H1 (cell line): ENCODE measurements at regions not wholly inside any gene's neighbourhood (a gene's known extent, or its start where the extent isn't known, plus 50 kb on each side); places are given as distances from the start of the nearest gene placed in this dataset.

Source experiments
- CTCF ChIA-PET: fragments of 300-600 bp; sonication (Branson Sonifier 250); formaldehyde crosslinking; loops from one replicate; lab custom pipeline; 2021; ENCODE audit not compliant: partially characterized antibody; lab: Charles Lee
- POLR2A ChIA-PET: fragments of 300-600 bp; sonication (Branson Sonifier 250); formaldehyde crosslinking; loops from one replicate; lab custom pipeline; 2021; ENCODE audit warnings: inconsistent platforms; ENCODE audit not compliant: partially characterized antibody; lab: Charles Lee
- DNase-seq, 2 experiments: peaks; one replicate each; pipeline versions ENCODE4 v3.0.0 to v3.0.0-alpha.2; 2010 to 2022; ENCODE audit warnings: low spot score in 2 of 2, low read depth in 1 of 2, mixed read lengths in 1 of 2
- FAIRE-seq: peaks from 2 replicates; lab custom pipeline; 2011; peaks lifted over from hg19 to GRCh38; lab: Jason Lieb, UNC
- H2AFZ ChIP-seq: 2 replicates; pipeline ENCODE4 v1.8.1; 2012; ENCODE audit warnings: low read length, inconsistent platforms
- H2AK5ac ChIP-seq: 2 replicates; pipeline ENCODE4 v1.6.1; 2013; ENCODE audit warnings: low read depth, low read length
- H2BK120ac ChIP-seq: replicated peaks from 2 replicates; pipeline ENCODE3; 2013; ENCODE audit warnings: low read depth, low read length, inconsistent platforms
- H2BK12ac ChIP-seq: 2 replicates; pipeline ENCODE4 v1.6.1; 2013; ENCODE audit warnings: low read depth, low read length
- H2BK15ac ChIP-seq: 2 replicates; pipeline ENCODE4 v1.6.1; 2013; ENCODE audit warnings: low read length
- H2BK20ac ChIP-seq: 2 replicates; pipeline ENCODE4 v1.6.1; 2013; ENCODE audit warnings: low read length
- H2BK5ac ChIP-seq: 2 replicates; pipeline ENCODE4 v1.6.1; 2013; ENCODE audit warnings: low read depth, low read length
- H3K14ac ChIP-seq: 2 replicates; pipeline ENCODE4 v1.6.1; 2013; ENCODE audit warnings: inconsistent platforms; ENCODE audit not compliant: insufficient read length
- H3K18ac ChIP-seq: 2 replicates; pipeline ENCODE4 v1.6.1; 2013; ENCODE audit warnings: low read length; ENCODE audit errors: extremely low read depth
- H3K23ac ChIP-seq: 2 replicates; pipeline ENCODE4 v1.6.1; 2013; ENCODE audit warnings: inconsistent platforms; ENCODE audit not compliant: insufficient read length
- H3K23me2 ChIP-seq: 2 replicates; pipeline ENCODE4 v1.6.1; 2013; ENCODE audit warnings: low read depth, low read length
- H3K27ac ChIP-seq: 2 replicates; pipeline ENCODE4 v1.6.1; 2011; ENCODE audit warnings: low read depth, low read length, inconsistent platforms
- H3K27me3 ChIP-seq, 4 experiments: replicated peaks in 1 of 4; 1 replicate in 1 of 4; 2 replicates in 3 of 4; pipeline versions ENCODE4 v1.6.1 to v1.8.1; 2011 to 2013; ENCODE audit warnings: low read length in 3 of 4, mild to moderate bottlenecking in 3 of 4, inconsistent platforms in 2 of 4, mixed read lengths in 2 of 4, moderate library complexity in 1 of 4; ENCODE audit not compliant: control insufficient read depth in 3 of 4, insufficient read depth in 3 of 4; ENCODE audit errors: extremely low read depth in 1 of 4
- H3K36me3 ChIP-seq, 4 experiments: 2 replicates each; pipeline versions ENCODE4 v1.6.1 to v1.8.1; 2011 to 2013; ENCODE audit warnings: mild to moderate bottlenecking in 4 of 4, low read length in 3 of 4, moderate library complexity in 2 of 4, control low read depth in 1 of 4, inconsistent platforms in 1 of 4; ENCODE audit not compliant: insufficient read depth in 4 of 4, control insufficient read depth in 2 of 4
- H3K4ac ChIP-seq: replicated peaks from 2 replicates; pipeline ENCODE3; 2013; ENCODE audit warnings: low read length, low read depth, mixed read lengths, inconsistent platforms; ENCODE audit not compliant: insufficient read length
- H3K4me1 ChIP-seq, 4 experiments: replicated peaks in 1 of 4; 1 replicate in 1 of 4; 2 replicates in 3 of 4; pipeline versions ENCODE4 v1.6.1 to v1.8.1; 2011 to 2013; ENCODE audit warnings: low read length in 3 of 4, inconsistent platforms in 2 of 4, mixed read lengths in 1 of 4; ENCODE audit not compliant: insufficient read depth in 4 of 4, control insufficient read depth in 3 of 4
- H3K4me2 ChIP-seq, 2 experiments: 2 replicates each; pipeline versions ENCODE4 v1.6.1 to v1.8.1; 2011 to 2013; ENCODE audit warnings: low read depth in 2 of 2, low read length in 2 of 2, control low read depth in 1 of 2, inconsistent platforms in 1 of 2, mild to moderate bottlenecking in 1 of 2; ENCODE audit not compliant: insufficient read depth in 1 of 2
- H3K4me3 ChIP-seq, 4 experiments: fragments of 200-600, 300-600 bp in 1 of 4; sonication (generic), shearing (Covaris generic), sonication (Bioruptor Twin) in 1 of 4; 2 replicates each; pipeline versions ENCODE4 v1.5.1 to v1.8.1; 2011 to 2016; ENCODE audit warnings: low read length in 4 of 4, low read depth in 3 of 4, control low read depth in 2 of 4, inconsistent platforms in 2 of 4, mild to moderate bottlenecking in 2 of 4, mixed read lengths in 1 of 4, moderate library complexity in 1 of 4; ENCODE audit not compliant: insufficient read depth in 2 of 4; ENCODE audit errors: extremely low read depth in 1 of 4
- H3K56ac ChIP-seq: replicated peaks from 2 replicates; pipeline ENCODE3; 2013; ENCODE audit warnings: low read depth, mild to moderate bottlenecking, mixed read lengths, low read length, inconsistent platforms; ENCODE audit not compliant: insufficient read length
- H3K79me1 ChIP-seq: 2 replicates; pipeline ENCODE4 v1.6.1; 2013; ENCODE audit warnings: low read depth, low read length, control low read depth
- H3K79me2 ChIP-seq, 2 experiments: 2 replicates each; pipeline versions ENCODE4 v1.6.1 to v1.8.1; 2012 to 2013; ENCODE audit warnings: low read length in 2 of 2, mild to moderate bottlenecking in 2 of 2, inconsistent platforms in 1 of 2; ENCODE audit not compliant: insufficient read depth in 2 of 2, control insufficient read depth in 1 of 2
- H3K9ac ChIP-seq, 4 experiments: replicated peaks in 1 of 4; 1 replicate in 1 of 4; 2 replicates in 3 of 4; pipeline versions ENCODE4 v1.6.1 to v1.8.1; 2011 to 2013; ENCODE audit warnings: low read depth in 3 of 4, low read length in 3 of 4, control low read depth in 2 of 4, mild to moderate bottlenecking in 2 of 4, moderate library complexity in 2 of 4, inconsistent platforms in 1 of 4; ENCODE audit errors: extremely low read depth in 1 of 4
- H3K9me3 ChIP-seq, 2 experiments: 2 replicates each; pipeline versions ENCODE4 v1.6.1 to v1.8.1; 2012 to 2013; ENCODE audit warnings: mild to moderate bottlenecking in 2 of 2, moderate library complexity in 2 of 2, control low read depth in 1 of 2, inconsistent platforms in 1 of 2, low read depth in 1 of 2, low read length in 1 of 2, mixed read lengths in 1 of 2; ENCODE audit not compliant: insufficient read depth in 2 of 2
- H4K20me1 ChIP-seq, 2 experiments: replicated peaks in 1 of 2; 2 replicates each; pipeline versions ENCODE3 to v1.8.1; 2011 to 2013; ENCODE audit warnings: inconsistent platforms in 2 of 2, low read length in 2 of 2, mild to moderate bottlenecking in 1 of 2; ENCODE audit not compliant: insufficient read depth in 2 of 2, control insufficient read depth in 1 of 2
- H4K5ac ChIP-seq: 2 replicates; pipeline ENCODE4 v1.6.1; 2013; ENCODE audit warnings: low read length, low read depth, mixed read lengths, inconsistent platforms; ENCODE audit not compliant: insufficient read length
- H4K8ac ChIP-seq: 2 replicates; pipeline ENCODE4 v1.8.0; 2013; ENCODE audit warnings: mild to moderate bottlenecking, moderate library complexity, low read length, inconsistent platforms; ENCODE audit not compliant: insufficient read depth; ENCODE audit errors: extremely low read depth
- H4K91ac ChIP-seq: replicated peaks from 2 replicates; pipeline ENCODE3; 2013; ENCODE audit warnings: low read length, mixed read lengths, inconsistent platforms; ENCODE audit not compliant: insufficient read length
- JUND ChIP-seq: IDR thresholded peaks from 2 replicates; pipeline ENCODE4 v1.6.1; 2011; ENCODE audit warnings: mild to moderate bottlenecking, improper control_type of control experiment, low read length
- SAP30 ChIP-seq: fragments of 300-600 bp; sonication (generic); IDR thresholded peaks from 2 replicates; pipeline ENCODE4 v1.7.1; 2012; ENCODE audit warnings: low read length, moderate library complexity, mild to moderate bottlenecking, inconsistent platforms; ENCODE audit not compliant: insufficient read depth, insufficient replicate concordance
- SRF ChIP-seq: IDR thresholded peaks from 2 replicates; pipeline ENCODE4 v1.6.1; 2011; ENCODE audit warnings: mild to moderate bottlenecking, low read depth, low read length, moderate library complexity
- TEAD4 ChIP-seq: IDR thresholded peaks from 2 replicates; pipeline ENCODE4 v1.6.1; 2012; ENCODE audit warnings: low read depth, low read length, inconsistent platforms, mixed read lengths
- WGBS, 2 experiments: shearing (Covaris generic) in 1 of 2; methylation state at CpG; one replicate each; pipeline versions ENCODE4 v1.1.6 to v1.1.7; 2013 to 2015; ENCODE audit warnings: low lambda C conversion rate in 2 of 2, mixed read lengths in 2 of 2, inconsistent platforms in 1 of 2, low coverage in 1 of 2, missing lambda C conversion rate in 1 of 2; ENCODE audit not compliant: insufficient replicate concordance in 2 of 2, insufficient coverage in 1 of 2, insufficient read length in 1 of 2; ENCODE audit errors: extremely low coverage in 1 of 2, missing lambda C conversion rate in 1 of 2; 5-methylcytosine and 5-hydroxymethylcytosine counted together

DNA sequence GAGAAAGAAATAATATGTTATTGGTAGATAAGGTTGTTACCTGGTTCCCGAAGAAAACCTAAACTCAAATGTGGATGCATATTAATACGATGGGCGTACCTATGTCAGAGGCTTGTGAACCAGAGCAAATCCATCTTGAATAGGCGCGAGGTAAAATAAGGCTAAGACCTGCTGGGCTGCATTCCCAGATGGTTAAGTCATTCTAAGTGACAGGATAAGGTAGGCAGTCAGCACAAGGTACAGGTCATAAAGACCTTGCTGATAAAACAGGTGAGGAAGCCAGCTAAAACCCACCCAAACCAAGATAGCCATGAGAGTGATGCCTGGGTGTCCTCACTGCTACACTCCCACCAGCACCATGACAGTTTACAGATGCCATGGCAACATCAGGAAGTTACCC is 1400.1 kb downstream of the CDH8 start:
- Histone ChIP-seq H2BK120ac (no peak overlapping the region), H3K9ac (no peak overlapping the region), H3K79me2 (no peaks in the 10 kb centered on the region), H2BK20ac (no peak overlapping the region), H3K4me2 (no peak overlapping the region), H2BK5ac (no peak overlapping the region), H4K91ac (no peak overlapping the region), H4K20me1 (no peaks in the 10 kb centered on the region), H3K36me3 (no peaks in the 10 kb centered on the region), H3K14ac (no peak overlapping the region), H3K18ac (no peak overlapping the region), H3K27me3 (no peaks in the 10 kb centered on the region), H3K79me1 (no peaks in the 10 kb centered on the region), H3K4me1 (peaks cover 0 to 6% (median under 1%) of the 10 kb centered on the region in 4 experiments; a peak in 4 of 7 replicates), H3K23ac (no peak overlapping the region), H3K4me3 (no peak overlapping the region), H3K9me3 (peaks cover 8% of the 10 kb centered on the region in 2 experiments), H4K8ac (no peak overlapping the region), H2AK5ac (no peak overlapping the region), H3K56ac (no peak overlapping the region), H2AFZ (no peak overlapping the region), H3K4ac (no peak overlapping the region), H3K27ac (no peak overlapping the region), H3K23me2 (no peaks in the 10 kb centered on the region), H4K5ac (no peak overlapping the region), H2BK12ac (no peak overlapping the region), H2BK15ac (no peak overlapping the region)
- 82% methylated on average over 5 of the region's 5 CpGs; no CpG with 5 or more reads in 1 of the 2 experiments for WGBS, 2 experiments
- no peak for FAIRE-seq
- ChIA-PET POLR2A (no interaction called here), CTCF (no interaction called here)
- TF ChIP-seq JUND (peak; percentile 80; the same call in 1 of the 2 replicates), SAP30 (no peak), SRF (0 out of 2 replicates have a peak, but pooled peaks have one; percentile 45), TEAD4 (peak; percentile 48; the same call in 1 of the 2 replicates)
- peak; percentile 23 to 45 for DNase-seq
